Activated naive CD4-positive, alpha-beta T cell treated with anti-CD3 and anti-CD28 coated beads, Interleukin-2, amount 50 U/mL, for 16 hours (primary cell): ENCODE measurements at regions not wholly inside any gene's neighbourhood (a gene's known extent, or its start where the extent isn't known, plus 50 kb on each side); places are given as distances from the start of the nearest gene placed in this dataset.
"Not testable (repeated sequence)": the region's sequence is repeated elsewhere in the genome, so short reads cannot be mapped to it uniquely, and the experiment has no call there.

Experiments used
- DNase-seq: peaks from one replicate; pipeline ENCODE4 v3.0.0-alpha.2; 2020

DNA sequence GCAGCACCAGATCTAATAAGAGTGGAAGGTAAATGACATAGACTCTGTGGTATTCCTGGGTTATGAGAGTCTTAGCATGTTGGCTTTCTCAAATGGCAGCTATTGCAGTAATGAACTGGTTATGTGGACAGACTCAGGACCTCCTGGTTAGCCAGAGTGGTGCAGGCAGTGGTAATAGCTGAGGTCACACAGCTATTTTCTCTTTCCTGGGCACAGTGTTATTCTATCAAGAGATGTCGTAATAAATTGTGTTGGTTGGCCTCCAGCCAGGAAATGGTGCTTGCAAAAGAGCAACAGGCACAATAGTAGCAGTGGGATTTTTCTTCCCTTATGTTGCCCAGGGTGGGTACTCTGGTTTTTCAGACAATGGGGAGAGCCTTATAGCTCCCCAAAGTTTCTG is 279.2 kb upstream of the FGF16 start:
- no peak for DNase-seq

DNA sequence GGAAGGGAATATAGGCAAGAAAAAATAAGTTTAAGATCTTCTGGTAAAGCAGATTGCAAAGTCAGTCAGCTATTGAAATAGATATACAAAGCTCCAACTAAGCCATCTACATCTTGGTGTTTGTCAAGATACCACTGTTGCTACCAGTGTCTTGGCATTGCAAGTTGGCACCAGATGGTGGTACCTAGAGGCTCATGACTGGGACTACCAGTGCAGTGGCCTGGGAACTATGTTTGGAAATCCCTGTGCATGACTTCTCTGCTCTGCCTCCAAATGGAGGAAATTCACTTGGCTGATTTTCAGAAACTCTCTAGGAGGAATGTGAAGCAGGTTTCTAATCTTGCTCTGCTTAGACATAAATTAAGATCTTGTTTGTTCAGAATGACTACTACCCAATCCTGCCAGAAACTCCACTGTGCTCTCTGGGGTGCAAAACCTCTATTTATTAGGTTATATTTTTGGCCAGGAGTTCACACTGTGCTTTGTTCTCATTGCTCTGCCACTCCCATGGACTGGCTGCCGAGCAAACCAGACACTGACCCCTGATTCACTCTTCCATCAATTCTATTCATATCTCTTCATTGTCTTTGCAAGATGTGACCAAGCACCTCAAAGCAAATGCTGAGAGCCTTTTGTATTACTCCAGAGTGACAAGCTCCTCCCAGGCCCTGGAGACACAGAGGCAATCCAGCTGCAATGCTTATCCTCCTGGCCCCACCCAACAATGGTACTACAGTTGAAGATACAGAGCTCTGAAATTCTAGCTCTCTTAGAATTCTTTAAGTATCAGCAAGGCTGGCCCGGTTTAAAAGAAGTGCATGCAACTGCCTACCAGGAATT is 272.3 kb upstream of the FGF16 start:
- no peak for DNase-seq

DNA sequence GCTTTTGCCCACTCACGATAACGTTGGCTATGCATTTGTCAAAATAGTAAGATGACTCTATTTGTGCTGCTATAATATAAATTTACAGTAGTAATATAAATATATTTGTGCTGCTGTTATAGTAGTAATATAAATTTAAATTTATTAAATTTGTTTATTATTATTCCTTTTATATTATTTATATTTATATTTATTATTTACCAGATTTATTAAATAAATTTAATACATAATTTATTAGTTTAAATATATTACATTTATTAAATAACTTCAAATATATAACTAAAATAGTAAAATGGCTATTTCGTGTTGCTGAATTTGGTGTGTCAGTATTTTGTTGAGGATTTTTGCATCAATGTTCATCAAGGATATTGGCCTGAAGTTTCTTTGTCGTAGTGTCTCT is 246.5 kb upstream of the FGF16 start:
- no peak for DNase-seq

DNA sequence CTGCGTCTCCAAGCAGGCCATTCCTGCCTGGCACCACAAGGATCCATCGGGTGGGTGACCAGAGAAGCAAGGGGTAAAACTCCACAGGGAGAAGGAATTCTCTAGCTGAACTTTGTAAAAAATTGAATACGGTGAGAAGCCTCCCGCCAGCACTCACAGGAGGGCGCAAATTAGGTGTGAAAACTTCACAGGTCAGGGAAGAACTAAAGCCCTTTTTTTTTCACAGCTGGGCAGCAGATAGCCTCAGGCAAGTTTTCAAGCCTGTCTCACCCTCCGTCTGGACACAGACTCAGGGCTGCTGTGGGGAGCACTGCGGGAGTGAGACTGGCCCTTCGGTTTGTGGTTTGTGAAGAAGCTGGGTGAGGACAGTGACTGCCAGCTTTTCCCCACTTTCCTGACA is 224.1 kb upstream of the FGF16 start:
- no peak for DNase-seq

DNA sequence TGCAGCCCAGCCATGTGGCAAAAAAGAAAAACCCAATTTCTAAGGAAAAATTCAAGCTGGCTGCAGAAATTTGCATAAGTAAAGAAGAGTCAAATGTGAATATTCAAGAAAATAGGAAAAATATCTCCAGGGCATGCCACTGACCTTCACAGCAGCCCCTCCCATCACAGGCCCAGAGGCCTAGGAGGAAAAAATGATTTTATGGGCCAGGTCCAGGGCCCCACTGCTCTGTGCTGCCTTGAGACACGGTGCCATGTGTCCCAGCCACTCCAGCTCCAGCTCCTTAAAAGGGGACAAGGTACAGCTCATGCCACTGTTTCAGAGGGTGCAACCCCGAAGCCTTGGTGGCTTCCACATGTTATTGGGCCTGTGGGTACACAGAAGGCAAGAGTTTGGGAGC is 182.7 kb upstream of the FGF16 start:
- DNase-seq: no peak

DNA sequence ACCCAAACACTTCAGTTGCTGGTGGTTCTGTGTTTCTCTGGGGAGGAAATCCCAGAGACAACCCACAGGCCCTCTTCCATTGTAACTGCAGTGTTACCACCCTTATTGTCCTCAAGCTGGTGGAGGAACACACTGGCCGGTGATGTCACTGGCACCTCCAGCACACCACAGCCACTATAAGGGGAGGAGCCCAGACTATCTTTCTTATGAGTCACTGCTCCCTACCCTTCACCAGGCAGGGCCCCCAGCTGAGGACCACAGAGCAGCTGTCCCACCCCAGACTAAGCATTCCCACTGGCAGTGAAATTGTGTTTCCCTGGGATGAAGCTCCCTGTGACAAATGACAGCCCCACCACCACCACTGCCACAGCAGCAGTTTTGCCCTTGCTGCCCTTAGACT is 171.8 kb upstream of the FGF16 start:
- no peak for DNase-seq

DNA sequence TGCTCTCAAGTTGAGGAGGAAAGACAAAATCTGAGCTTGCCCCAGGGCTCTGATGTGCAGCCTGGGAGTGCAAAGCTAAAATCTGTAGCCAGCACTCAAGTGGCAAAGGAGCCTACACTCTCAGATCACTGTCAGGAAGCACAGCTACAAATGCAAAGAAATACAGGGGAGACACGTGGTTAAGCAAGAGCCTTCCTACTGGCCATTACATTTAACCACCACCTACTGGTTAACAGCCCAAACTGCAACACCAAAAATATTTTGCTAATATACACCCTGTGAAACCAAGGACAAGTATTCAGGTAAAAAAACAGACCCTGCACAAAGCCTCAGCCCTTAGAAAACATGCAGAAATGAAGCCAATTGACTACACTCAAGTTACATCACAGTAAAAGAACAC is 170.4 kb upstream of the FGF16 start:
- no peak for DNase-seq

DNA sequence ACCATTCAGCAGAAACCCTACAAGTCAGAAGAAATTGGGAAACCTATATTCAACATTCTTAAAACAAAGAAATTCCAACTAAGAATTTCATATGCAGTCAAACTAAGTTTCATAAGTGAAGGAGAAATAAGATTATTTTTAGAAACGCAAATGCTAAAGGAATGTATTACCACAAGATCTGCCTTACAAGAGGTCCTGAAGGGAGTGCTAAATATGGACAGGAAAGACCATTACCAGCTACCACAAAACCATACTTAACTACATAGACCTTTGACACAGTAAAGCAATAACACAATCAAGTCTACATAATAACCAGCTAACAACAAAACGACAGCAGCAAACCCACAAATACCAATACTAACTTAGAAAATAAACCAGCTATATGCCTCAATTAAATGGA is 169.3 kb upstream of the FGF16 start:
- DNase-seq: no peak

DNA sequence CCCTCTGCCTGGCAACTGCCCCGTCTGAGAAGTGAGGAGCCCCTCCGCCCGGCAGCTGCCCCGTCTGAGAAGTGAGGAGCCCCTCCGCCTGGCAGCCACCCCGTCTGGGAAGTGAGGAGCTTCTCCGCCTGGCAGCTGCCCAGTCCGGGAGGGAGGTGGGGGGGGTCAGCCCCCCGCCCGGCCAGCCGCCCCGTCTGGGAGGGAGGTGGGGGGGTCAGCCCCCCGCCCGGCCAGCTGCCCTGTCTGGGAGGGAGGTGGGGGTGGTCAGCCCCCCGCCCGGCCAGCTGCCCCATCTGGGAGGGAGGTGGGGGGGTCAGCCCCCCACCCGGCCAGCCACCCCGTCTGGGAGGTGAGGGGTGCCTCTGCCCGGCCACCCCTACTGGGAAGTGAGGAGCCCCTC is 167.8 kb upstream of the FGF16 start:
- DNase-seq: not testable (repeated sequence)

DNA sequence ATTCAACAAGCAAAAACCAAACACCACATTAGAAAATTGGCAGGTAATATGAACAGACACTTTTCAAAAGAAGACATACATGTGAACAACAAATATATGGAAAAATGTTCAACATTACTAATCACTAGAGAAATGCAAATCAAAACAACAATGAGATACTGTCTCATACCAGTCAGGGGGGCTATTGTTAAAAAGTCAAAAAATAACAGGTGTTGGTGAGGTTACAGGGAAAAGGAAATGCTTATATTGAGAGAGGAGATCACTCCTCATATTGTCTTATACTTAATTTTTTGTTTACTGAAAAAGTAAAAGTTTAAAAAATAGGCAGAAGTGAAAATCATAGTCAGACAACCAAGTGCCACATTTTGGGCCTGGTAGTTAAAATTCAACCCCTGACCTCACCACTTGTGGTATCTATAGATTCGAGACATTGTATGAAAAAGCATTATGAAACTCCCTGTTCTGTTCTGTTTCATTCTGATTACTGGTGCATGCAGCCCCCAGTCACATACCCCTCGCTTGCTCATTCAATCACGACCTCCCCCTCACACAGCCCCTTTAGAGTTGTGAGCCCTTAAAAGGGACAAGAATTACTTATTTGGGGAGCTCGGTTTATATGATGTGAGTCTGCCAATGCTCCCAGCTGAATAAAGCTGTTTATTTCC is 153.7 kb upstream of the FGF16 start:
- DNase-seq: no peak

DNA sequence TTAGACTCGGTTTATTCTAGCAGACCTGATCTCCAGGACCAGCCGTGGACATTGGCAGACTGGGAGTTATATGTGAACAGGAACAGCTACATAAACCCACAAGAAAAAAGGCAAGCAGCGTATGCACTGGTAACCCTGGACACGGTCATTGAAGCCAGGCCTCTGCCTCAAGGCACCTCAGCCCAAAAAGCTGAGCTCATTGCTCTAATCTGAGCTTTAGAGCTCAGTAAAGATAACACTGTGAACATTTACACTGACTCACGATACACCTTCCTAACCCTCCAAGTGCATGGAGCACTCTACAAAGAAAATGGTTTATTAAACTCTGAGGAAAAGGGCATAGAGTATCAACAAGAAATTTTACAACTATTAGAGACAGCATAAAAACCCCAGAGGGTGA is 148.9 kb upstream of the FGF16 start:
- no peak for DNase-seq

DNA sequence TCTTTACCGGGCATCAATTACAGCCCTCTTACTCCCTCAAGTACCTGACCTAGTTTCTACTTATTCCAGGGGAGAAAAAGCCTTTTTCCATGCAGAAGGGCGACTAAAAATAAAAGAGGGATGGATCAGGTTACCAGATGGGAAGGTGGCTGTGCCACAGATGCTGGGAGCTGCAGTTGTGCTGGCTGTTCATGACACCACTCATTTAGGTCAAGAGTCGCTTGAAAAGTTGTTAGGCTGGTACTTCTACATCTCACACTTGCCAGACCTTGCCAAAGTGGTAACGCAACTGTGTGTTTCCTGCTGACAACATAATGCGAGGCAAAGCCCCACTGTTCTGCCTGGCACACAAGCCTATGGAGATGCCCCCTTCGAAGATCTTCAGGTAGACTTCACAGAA is 148.4 kb upstream of the FGF16 start:
- no peak for DNase-seq

DNA sequence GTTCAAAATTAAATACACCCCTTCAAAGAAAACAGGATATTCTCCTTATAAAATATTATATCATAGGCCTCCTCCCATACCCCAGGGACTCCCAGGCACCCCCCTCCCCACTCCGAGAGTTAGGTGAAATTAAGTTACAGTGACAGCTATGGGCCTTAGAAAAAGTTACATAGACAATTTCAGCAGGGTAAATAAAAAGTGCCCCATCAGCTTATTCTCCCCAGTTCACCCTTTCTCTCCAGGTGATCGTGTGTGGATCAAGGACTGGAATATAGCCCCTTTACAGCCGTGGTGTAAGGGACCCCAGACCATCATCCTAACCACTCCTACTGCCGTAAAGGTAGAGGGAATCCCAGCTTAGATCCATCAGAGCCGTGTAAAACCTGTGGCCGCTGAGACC is 147.6 kb upstream of the FGF16 start:
- DNase-seq: no peak

DNA sequence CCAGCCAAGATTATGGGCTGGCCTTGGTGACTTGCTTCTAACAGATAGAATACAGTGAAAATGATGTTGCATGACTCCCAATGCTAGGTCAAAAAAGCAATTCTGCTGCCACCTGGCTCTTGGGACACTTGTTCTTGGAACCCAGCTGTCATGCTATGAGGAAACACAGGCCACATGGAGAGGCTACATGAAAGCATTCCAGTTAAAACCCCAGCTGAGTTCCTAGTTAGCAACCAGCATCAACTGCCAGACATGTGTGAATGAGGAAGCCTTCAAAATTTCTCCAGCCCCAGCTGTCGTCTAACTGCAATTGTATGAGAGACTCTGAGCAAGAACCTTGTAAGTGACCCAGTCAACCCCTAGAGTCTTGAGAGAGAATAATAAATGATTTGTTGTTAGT is 105.2 kb upstream of the FGF16 start:
- no peak for DNase-seq

DNA sequence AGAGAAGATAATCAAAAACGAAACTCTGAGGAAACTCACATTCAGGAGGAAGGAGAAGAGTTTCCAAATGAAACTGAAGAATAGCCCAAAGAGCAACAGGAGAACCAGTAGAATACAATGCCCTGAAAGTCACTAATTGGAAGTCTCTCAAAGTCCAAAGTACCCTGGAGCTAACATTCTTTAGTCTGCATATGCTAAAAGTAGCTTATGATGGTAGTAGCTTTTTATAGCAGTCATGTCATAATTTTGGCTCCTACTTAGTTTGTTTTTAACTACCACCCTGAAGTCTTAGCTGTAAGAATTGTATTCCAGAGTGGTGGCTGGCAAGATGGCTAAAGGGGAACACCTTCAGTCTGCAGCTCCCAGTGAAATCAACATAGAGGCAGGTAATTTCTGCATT is 100.3 kb upstream of the FGF16 start:
- no peak for DNase-seq

DNA sequence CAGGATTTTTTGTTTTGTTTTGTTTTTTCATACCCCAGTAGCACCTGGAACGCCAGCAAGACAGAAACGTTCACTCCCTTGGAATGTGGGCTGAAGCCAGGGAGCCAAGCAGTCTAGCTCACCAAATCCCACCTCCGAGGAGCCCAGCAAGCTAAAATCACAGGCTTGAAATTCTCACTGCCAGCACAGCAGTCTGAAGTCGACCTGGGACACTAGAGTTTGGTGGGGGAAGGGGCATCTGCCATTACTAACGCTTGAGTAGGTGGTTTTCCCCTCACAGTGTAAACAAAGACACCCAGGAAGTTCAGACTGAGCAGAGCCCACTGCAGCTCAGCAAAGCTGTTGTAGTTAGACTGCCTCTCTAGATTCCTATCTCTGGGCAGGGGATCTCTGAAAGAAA is 99.6 kb upstream of the FGF16 start:
- no peak for DNase-seq

DNA sequence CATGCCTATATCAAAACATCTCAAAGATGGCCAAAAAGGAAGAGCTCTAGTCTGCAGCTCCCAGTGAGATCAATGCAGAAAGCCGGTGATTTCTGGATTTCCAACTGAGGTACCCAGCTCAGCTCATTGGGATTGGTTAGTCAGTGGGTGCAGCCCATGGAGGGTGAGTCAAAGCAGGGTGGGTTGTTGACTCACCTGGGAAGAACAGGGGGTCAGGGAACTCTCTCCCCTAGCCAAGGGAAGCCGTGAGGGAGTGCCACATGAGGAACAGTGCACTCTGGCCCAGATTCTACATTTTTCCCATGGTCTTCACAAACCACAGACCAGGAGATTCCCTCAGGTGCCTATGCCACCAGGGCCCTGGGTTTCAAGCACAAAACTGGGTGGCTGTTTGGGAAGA is 57.3 kb upstream of the FGF16 start:
- DNase-seq: no peak

DNA sequence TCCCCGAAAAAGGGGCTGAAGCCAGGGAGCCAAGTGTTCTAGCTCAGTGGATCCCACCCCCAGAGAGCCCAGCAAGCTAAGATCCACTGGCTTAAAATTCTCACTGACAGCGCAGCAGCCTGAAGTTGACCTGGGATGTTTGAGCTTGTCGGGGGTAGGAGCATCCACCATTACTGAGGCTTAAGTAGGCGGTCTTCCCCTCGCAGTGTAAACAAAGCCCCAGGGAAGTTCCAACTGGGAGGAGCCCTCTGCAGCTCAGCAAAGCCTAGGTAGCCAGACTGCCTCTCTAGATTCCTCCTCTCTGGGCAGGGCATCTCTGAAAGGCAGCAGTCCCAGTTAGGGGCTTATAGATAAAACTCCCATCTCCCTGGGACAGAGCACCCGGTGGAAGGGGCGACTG is 56.8 kb upstream of the FGF16 start:
- DNase-seq: not testable (repeated sequence)

DNA sequence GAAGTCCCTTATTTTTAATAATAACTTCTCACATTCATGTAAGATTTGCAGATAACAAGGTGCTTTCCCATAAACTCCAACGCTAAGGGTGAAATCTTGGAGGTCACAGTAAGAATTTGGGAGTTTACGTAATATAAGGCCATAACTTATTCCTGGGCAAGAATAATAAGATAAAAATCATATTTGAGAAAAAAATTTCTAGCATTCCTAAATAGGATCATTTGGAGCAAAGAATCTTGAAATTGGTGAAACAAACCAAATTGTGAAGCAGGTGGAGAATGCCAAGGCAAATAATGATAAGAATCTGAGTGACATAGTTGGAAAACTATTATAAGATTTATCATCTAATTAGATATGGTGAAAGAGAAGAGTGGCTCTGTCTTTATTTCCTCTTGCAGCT is 50.4 kb upstream of the FGF16 start:
- no peak for DNase-seq
